OCI-M2 (cell line): ENCODE measurements at regions not wholly inside any gene's neighbourhood (a gene's known extent, or its start where the extent isn't known, plus 50 kb on each side); places are given as distances from the start of the nearest gene placed in this dataset.

Experiments
- DNase-seq: peaks from one replicate; lab custom pipeline; 2025; ENCODE audit not compliant: unreplicated experiment; lab: John Stamatoyannopoulos, UW

DNA sequence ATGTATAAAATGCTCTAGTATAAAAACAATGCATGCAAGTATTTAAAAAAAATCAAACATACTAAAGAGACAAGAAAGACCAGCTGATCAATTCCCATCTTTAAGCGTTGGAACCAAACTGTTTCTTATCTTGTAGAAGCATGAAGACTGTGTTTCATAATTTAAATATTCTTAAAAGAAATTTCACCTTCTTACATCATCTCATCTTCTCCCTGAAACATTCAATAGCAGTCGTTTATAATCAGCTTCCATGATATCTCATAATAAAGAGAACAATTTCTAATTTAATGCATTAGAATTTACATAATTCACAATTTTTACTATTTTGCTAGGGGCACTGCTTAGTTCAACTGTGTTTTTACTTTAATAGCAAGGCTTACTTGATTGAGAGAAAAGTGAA is 468.1 kb upstream of the MARCKS start:
- DNase-seq, result no peak

DNA sequence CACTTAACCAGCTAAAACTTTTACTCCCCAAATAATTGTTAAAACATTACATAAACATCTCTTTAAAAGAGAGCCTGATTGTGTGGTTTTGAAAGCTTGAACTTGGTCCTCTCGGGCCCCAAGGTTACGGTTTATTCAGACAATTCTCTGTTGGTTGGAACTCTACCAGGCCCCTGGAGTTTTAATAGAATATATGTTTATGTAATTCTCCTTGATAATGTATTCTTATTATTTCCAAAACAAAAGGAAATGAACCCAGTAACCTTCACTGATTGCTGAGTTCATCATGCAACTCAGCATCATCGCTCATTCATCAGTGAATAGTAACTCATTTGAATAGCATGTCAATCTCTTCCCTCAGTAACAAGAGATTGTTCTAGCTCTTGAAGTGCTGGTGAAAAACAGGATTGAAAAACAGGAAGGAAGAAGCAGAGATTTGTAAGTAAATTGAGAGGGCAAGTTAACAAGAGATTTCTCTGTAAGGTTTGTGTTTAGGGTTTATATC is 464.5 kb upstream of the MARCKS start:
- DNase-seq, result no peak

DNA sequence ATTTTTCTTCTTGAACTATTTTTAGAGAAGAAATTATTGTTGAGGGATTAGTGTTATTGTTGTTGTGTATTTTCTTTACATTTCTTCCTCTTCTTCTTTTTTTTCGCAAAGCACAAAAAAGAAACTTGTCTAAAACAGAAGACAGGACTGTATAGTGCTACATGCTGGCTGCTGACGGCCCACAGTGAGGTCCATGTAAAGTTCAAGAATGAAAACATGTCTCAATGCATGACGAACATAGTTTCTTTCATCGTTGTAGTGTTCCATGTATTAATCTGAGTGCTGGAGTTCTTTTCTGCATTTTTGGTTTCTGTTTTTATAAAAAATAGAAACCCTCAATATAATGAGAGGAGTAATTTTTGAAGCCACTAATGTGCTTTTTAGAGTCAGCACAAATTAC is 462.9 kb upstream of the MARCKS start:
- no peak for DNase-seq

DNA sequence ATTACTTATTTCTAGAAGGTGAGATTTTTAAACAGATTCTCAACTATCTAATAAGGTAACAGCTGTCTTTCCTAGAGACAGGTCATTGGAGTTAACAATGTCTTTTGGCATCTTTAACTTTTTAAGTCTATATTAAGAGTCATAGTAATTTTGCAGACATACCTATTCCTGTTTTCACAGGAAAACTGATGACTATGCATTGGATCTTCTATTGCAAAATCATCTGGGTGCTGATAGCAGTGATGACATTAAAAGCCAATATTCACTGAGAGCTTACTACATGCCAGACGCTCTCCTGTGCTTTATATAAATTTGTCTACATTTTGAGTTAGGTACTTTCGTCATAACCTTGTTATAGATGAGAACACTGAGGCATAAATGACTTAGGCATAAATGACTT is 462.4 kb upstream of the MARCKS start:
- DNase-seq, result no peak

DNA sequence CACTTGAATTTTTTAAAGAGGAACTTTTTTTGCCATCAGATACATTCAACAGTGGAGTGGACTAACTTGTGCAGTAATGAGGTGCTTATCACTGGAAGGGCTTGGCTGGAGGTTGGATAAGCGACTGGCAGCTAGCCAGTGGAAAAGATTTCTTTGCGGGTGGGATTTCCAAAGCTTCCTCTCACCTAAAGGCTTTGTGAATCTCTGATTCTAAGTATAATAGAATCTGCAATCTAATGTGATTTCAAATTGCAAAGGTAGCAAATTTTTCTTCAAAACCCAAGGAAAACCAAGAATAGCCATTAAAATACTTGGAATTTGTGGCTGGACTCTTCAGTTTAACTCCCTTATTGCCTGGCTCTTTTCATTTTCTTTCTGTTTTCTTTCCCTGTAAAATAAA is 460.4 kb upstream of the MARCKS start:
- DNase-seq, result no peak

GRCh38 chr6:113397236-113397635 is 459.9 kb upstream of the MARCKS start:
- no peak for DNase-seq

GRCh38 chr6:113401231-113401630 is 455.9 kb upstream of the MARCKS start:
- no peak for DNase-seq

DNA sequence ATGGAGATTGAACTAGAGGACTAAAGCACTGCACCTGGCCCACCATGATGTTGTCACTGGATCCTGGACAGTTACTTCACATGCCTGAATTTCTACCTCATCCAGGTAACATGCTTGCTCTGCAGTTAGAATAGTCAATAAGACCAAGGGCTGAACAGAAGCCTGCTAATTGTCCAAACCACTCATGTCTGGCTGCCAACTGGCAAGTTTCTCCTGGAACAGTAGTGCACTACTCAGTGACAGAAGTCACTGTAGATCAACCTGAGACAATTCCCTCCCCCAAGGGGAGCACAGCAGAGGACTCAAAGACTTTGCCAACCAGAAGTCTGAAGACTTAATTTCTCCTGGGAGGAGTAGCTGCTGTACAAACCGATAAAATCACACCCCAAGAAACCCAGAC is 454.6 kb upstream of the MARCKS start:
- no peak for DNase-seq

- no peak for DNase-seq
Observed at GRCh38 chr6:113403966-113404595, 453.1 kb upstream of the MARCKS start.

- no peak for DNase-seq
Observed at GRCh38 chr6:113405326-113406047, 451.7 kb upstream of the MARCKS start.

DNA sequence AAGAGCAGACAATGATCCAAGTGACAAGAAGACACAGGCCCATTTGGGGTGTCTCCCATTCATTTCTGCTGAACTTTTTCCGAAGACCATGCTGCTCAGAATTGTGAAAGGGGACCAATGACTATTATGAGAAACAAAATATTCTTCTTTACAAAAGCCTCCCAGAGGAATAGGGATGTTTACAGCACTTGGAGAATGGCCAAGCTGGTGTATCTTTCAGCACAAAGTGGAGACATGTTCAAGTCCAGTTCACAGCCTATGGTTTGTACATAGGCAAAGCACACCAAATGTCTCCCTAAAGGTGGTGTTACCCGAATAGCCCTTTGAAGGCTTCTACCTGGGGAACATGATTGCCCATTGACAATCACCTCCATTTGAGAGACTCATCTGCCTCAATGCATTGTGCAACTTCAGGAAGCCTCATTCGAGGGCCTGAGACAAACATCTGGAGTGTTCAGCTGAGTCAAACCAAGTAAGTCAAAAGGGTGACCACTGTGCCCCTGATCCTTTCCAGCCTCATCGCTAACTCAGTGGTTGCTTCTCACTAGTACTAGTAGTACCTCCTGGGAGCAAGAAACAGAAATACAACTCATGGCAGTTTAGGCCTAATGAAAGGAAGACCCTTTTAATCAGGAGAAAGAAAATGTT is 451.0 kb upstream of the MARCKS start:
- no peak for DNase-seq

GRCh38 chr6:113411011-113411410 is 446.1 kb upstream of the MARCKS start:
- no peak for DNase-seq

GRCh38 chr6:113412589-113413357 is 444.4 kb upstream of the MARCKS start:
- DNase-seq, result no peak

- DNase-seq, result no peak
Observed at GRCh38 chr6:113414511-113414910, 442.6 kb upstream of the MARCKS start.

DNA sequence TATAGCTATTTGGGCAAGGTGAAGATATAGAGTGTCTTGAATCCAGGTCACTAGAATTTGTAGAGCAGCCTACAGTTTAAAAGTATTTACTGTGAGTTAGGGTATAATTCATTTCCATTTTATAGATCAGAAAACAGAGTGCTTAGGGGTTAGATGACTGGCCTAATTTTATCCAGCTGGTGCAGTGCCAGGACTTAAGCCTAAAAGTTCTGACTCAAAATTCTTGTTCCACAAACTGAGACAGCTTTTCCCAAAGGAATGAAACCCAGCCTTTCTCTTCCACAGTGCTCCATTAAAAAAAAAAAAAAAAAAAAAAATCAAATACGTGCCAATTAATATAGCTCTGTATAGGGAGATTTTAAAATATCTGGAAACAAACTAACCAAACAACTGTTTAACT is 441.0 kb upstream of the MARCKS start:
- no peak for DNase-seq

- no peak for DNase-seq
Observed at GRCh38 chr6:113420290-113420689, 436.9 kb upstream of the MARCKS start.

DNA sequence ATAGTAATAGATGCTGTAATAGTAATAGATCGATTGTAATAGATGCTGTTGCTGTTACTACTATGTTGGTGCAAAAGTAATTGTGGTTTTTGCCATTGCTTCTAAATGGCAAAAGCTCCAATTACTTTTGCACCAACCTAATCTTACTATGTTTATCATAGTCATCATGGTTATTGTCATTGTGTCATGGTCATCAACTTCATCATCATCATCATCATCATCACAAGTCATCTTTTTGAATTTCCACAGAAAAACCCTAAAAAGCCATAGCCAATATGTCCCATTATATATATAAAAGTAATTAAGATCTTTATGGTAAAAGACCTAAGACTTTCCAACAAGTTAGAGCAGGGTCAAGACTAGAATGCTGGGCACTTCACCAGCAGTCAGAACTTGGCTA is 435.1 kb upstream of the MARCKS start:
- no peak for DNase-seq

DNA sequence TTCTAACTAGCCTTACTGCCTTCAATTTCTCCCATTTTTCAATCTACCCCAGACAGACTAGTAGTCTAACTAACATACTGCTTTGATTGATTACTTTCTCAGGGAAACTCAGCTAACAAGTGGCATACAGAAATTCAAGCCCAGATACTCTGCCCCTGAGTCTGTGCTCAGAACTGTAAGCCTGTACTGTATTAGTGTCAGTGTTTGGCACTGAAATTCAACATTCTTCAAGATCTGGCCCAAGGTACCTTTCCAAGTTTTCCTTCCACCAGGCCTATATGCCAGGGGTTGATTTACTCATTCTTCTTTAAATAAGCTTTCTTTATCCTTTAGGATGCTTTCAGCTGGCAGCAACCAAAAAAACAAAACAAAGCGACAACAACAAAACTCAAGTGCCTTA is 433.2 kb upstream of the MARCKS start:
- no peak for DNase-seq

DNA sequence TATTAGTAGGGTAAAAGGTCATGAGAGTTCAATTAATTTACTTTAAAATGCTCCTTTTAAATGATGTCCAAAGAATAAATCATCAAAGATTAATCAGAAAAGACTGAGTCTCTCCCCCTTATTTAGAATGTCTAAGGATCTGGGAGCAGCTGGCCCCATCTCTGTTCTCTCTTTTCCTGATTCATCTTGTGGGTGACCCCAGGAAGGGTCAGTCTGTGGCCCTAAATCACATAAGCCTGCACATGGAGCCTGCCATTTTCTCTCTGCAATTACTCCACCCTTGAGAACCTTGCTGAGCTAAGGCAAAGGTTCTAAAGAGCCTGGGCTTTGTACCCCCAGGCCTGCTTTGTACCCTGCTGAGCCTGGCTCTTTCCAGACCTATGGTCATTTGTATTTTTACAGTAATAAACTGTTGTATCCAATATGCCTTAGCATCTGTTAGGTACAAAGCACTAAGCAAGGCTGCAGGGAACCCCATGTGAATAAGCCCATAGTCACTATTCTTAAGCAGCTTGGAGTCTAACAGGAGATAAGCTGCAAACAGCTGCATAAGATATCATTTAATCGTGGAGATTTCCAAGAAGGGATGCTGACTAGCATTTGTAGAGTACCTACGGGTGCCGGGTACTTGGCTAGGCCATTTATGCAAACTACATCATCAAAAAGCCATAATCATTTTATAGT is 431.0 kb upstream of the MARCKS start:
- DNase-seq, result no peak

DNA sequence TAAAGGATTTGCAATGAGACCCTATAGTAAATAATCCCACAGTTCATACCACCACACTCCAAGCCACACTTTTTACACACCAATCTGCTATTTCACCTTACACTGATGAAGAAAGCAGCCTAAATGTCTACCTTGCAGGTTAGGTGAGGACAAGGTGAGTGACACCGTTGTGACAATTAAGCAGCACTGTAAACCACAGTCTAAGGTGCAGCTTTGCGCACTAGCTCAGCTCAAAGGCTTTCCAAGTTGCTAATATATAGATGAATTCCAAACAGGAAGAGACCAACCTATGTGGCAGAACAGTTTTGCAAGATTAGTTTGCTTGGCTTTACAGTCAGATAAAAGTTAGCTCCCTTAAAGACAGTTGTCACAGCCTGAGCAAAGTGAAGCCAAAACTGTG is 429.5 kb upstream of the MARCKS start:
- DNase-seq, result no peak

GRCh38 chr6:113428702-113429101 is 428.4 kb upstream of the MARCKS start:
- no peak for DNase-seq
